ENCODE measurements at regions not wholly inside any gene's neighbourhood (a gene's known extent, or its start where the extent isn't known, plus 50 kb on each side); places are given as distances from the start of the nearest gene placed in this dataset.

DNA sequence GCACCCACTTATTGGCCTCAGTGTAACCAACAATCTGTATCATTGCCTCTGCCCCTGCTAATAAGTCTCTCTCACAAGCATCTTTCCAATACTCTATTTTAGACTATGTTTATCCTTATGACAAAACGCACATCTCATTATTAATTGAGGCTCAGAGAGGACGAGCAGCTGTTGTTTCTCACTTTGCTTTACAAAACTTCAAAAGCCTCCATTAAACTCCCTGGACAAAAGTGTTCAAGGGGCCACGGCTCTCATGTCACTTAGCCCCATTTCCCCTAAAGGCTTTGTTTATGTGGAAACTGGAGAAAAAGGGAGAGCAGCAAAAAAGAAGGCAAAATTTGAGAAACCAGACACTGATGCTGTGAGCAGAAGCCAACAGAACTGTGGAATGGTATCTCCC lies 180.0 kb upstream of the LNX1 start:
- no peak for DNase-seq (ENCODE audit: low spot score)

DNA sequence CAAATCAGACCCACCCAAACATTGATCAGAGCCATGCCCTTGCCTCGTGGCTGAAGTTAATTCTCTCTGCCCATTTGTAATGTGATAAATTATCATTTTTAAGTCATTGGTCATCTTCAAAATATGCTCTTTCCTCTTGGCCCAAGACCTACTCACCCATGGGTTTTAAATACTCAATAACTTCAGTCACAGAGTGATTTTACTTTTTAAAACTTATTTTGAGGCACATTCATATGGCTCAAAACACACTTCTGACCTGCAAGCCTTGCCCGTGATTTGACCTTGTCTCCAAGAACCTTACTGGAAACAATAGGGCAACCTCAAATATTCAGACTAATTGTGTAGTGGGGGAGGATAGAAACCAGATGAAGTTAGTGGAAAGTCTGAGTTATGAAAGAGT lies 176.2 kb upstream of the LNX1 start:
- DNase-seq (ENCODE audit: low spot score), result no peak

DNA sequence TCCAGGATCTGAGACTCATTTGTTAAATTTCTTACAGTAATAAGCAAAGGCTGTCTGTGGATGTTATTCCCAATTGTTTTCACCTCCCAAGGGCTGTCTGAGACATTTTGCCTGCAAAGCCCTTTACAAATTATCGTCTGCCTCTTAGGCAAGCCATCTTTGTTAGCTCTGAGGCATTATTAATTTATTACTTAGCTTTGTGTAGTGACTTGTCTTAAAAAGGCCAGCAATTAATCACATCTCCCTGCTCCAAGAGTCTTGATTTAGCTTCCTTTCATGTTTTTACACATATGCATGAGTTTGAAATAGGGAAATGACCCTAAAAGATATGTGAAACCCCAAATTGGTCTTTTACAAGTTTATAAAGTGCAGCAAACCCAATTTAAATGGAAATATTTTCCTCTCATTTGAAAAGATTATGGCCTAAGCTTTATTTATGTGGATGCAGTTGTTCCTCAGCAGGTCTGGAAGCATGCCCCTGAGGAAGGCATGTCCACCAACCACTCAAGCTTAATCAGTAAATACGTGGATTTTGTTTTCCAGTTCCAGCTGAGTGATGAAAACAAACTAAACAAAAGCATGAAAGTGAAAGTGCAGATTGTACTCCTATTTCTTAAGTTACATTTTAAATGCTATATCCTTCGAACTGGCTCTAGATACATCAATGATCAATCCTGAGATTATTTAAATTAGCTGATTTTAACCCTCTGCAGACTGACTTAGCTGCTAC lies 173.6 kb upstream of the LNX1 start:
- DNase-seq (ENCODE audit: low spot score), result no peak

DNA sequence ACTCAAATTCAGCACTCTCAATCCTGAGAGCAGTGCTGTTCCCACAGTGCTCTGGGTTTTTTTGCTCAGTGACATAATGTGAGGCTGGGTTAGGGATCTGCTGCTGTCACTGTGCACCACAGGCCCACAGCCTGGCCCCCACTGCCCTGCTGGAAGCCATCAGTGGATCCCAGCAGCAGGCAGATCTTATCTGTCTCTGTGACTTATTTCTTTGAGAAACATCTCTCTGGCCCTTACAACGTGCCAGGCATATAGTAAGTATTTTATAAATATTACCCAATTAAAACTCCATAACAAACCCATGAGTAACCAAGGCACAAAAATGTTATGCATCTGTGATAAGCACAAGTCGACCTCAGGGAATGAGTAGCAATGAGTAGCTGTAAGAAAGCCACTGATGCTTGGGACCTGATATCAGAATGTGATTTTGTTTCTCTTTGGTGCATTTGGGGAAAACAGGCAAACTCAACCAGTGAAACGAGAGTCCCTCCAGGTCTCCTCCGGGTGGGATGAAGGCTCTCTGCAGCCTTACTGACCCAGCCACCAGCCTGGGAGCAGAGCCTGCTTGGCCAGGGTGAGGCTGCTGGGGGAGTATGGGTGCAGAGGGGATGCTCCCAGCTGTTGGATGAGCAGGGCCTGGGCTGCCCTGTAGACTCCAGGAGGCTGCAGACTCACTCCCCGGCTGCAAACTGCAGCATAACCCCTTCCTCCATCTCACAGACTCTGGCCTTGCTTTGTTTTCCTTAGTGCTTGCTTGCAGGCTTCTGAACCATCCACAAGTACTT lies 172.7 kb upstream of the LNX1 start:
- no peak for DNase-seq (ENCODE audit: low spot score)

DNA sequence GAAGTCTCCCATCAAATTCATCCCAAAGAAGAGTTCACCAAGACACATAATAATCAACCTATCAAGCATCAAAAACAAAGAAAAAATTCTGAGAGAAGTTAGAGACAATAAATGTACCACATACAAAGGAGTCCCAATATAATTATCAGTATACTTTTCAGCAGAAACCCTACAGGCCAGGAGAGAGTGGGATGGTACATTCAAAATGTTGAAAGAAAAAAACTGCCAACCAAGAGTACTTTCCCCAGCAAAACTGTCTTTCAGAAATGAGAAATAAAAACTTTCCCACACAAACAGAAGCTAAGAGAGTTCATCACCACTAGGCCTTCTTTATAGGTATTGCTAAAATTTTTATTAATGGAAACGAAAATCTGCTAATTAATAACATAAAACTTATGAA lies 164.4 kb upstream of the LNX1 start:
- DNase-seq (ENCODE audit: low spot score), result no peak

DNA sequence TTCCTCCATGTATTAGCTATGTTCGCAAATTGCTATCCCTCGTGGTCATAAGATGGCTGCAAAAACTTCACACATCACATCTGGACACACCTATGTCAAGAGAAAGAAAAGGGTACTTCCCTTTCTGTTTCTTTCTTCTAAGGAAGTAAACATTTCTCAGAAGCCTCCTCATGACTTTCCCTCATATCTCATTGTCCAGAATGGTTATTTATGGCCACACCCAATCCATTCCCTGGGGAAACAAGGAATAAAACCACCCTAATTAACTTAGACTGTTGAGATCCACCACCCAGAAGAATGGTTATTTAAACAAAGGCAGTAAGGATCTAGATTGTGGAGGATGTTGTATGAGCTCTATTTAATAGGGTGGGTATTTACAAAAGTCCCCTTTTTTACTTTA lies 160.8 kb upstream of the LNX1 start:
- DNase-seq (ENCODE audit: low spot score), result no peak

DNA sequence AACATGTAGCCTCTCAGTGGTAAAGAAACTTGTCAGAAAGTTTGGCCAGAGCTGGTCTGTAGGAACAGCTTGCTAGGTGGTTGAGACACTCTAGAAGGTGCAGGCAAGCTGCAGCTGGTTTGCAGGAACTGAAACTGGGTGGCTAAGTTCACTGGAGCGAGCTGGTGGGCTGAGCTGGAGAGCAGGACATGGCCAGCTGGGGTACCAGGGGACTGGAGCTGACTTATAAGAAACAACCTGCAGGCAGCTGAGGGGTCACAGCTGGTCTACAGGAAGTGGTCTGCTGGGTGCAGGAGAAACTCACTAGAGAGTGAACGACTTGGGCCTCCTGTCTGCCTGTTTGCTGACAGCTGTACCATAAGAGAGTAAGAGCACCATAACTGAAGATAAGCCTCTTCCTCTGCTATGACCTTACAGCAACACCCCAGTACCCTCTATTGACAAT lies 157.1 kb upstream of the LNX1 start:
- DNase-seq (ENCODE audit: low spot score), result no peak

DNA sequence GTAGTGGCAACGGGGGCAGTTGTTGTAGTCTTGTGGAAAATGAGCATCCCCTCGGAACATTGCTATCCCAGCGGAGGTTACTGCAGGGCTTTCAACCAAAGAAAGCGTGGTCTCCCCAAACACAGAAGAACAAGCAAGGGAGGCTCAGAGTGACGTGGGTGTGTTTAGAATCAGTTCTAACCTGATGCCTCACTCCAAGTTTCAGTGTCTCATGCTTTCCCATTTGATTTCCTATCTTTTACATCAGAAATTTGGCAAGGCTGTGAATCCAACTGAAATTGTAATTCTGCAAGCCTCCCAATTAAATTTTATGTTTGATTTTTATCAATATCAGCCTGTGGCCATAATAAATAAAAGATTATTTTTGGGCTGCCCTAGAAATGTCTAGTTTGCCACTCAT lies 156.1 kb upstream of the LNX1 start:
- DNase-seq (ENCODE audit: low spot score), result no peak

DNA sequence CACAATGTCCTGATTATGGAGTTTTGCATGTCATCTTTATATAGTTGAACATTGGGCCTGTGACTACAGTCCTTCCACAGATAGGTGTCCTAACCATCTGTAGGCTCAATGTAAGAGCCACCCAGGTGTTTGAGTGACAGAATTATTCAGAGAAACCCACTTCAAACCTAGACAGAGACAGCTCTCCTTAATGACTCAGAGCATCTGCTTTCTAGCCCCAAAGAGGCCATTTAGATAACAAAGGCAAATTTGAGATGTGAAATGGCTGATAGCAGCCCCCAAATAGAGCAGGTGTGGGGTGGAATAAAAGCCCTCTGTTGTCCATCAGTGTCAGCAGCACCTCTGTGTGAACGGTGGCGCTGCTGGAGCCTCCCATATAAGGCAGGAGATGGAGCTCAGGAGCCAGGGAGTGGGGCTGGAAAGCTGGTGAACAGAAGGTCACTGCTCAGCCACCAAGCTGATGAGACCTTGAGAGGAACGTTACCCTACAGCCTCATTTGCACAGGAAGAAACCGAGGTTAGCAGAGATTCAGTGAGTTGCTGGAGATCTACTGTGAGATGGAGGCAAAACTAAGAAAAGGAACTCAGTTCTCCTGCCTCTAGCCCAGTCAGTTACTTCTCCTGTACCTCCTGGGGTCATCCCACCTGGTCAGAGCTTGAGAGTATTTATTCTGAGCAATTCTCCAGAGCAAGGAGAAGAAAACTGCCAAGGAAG lies 153.3 kb upstream of the LNX1 start:
- DNase-seq (ENCODE audit: low spot score), result no peak

DNA sequence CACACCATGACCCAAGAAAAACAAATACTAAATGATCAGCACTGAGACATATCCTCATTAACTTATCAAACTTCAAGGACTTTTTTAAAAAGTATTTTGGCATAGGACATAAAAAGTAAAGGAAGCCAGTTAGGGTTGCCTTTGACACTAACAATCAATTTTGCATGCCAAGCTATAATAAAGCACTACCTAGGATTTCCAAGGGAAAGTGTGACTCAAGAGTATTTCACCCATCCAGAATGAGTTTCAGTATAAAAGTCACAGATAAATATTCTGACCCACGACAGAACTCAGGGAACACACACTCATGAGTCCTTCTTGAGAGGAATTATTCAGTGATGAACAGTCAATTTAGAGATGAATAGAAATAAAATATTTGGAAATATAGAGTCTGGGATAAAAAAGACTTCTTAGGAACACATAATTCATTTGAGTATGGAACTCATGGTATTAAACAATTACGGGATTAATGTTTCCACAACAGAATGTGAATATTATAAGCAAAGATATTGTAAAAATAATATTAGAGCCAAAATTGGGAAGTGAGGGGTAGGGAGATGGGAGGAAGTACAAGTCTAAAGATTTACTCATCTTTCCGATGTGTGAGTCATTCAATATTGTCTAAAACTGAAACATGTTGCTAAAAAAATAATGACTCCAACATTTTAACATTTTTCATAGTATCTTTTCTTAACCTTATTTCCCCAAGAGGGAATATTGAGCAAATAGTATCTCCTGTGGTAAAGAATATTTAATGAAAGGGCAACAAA lies 143.5 kb upstream of the LNX1 start:
- DNase-seq (ENCODE audit: low spot score), result no peak

DNA sequence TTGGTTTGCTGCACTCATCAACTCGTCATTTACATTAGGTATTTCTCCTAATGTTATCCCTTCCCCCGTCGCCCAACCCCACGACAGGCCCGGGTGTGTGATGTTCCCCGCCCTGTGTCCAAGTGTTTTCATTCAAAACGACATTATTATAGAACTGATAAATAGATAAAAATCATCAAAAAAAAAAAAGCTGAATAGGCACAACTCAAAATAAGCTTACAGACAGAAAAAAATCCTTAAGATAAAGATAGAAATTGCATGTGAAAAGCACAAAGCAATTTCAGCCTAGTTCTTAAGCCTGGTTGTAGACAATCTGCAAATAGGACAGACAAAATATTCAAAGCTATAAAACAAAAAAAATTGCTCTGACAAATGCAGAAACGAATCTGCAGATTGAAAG lies 142.9 kb upstream of the LNX1 start:
- no peak for DNase-seq (ENCODE audit: low spot score)

DNA sequence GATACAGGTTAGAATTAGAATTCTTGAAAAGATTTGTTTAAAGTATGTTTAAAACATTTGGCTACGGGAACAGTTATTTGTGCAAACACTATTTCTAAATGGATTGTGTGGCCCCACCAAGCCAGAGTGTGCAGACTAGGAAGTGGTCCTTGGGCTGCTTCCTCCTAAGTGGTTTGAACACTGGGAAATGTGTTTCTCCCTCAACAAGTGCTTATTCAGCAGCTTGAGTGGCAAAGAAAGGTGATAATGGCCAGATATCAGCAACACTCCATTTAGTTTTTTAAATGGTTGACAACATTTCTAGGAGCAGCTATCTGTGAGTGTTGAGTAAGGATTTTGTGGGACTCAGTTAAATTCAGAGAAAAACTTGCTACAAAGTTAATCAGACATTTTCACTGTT lies 141.4 kb upstream of the LNX1 start:
- DNase-seq (ENCODE audit: low spot score), result no peak

DNA sequence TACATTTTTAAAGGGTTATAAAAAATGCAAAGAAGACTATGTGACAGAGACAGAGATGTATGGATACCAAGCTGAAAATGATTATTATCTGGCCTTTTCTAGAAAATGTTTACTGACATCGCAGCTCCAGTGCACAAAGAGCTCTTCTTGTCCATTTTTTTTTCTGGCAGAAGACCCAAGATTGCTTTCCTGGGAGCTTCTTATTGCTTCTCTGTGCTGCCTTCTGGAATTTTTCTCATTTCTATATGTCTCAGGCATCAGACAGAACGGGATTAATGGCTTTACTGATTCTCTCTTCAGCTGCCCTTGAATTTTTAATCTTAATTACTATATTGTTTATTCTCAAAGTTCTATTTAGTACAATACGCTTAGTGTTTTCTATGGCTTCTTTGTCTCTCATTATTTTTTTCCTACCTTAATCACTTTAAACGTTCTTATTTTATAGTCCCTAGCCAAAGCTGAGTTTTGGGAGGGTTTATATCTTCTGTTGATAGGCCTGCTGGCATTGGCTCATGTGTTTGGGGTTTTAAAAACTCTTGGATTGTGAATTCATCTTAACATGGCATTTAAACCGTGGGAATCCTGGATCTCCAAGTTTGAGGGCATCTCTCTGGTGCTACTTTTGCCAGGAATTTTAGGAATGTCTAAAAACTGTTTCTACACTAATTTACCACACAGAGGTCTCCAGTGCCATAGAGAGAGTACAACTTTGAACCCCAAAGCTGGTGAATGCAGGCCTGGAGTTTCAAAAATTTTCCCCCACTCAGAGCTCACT lies 138.9 kb upstream of the LNX1 start:
- no peak for DNase-seq (ENCODE audit: low spot score)

DNA sequence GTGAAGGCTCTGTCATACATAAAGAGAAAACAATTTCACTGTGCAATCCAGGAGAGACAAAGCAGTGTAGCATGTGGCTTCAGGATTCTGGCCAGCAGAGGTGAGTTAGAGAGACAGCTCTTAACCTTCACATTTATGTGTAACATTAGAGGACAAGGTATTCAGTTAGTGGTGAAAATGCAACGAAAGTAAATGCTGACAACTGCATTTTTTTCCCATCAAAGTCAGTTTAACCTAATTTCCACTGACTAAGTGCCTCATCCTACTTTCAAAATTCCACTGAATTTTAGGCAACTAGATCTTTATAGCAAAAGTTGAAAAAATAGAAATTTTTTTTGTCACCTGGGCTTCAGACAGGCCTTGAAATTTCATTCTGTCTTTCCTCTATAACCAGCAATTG lies 130.8 kb upstream of the LNX1 start:
- DNase-seq (ENCODE audit: low spot score), result no peak

DNA sequence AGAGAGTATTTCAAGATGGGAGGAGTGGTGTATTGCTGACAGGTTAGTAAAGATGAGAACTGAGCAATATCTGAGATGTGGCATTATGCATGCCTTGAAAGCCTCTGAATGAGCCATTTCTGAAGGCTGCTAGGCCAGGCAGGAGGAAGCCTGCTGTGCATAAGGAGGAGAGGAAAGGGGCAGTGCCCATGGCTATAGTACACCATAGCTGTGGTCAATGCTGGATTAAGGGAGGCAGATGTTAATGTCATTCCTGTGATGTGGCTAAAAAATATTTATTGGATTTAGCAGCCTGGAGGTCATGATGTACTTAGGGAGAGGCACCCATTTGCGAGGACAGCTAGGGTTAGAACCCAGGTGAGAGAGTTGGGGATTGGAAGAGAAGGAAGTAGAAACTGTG lies 130.0 kb upstream of the LNX1 start:
- no peak for DNase-seq (ENCODE audit: low spot score)

DNA sequence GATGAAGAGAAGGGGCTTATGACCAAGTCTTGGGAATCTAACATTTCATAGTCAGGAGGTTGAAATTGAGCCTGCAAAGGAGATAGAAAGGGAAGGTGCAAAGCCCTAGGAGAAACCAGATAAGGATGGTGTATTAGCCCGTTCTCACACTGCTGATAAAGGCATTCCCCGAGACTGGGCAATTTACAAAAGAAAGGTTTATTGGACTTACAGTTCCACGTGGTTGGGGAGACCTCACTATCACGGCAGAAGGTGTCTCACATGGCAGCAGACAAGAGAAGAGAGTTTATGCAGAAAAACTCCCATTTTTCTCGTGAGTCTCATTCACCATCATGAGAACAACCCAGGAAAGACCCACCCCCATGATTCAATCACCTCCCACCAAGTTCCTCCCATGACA lies 129.5 kb upstream of the LNX1 start:
- DNase-seq (ENCODE audit: low spot score), result no peak

DNA sequence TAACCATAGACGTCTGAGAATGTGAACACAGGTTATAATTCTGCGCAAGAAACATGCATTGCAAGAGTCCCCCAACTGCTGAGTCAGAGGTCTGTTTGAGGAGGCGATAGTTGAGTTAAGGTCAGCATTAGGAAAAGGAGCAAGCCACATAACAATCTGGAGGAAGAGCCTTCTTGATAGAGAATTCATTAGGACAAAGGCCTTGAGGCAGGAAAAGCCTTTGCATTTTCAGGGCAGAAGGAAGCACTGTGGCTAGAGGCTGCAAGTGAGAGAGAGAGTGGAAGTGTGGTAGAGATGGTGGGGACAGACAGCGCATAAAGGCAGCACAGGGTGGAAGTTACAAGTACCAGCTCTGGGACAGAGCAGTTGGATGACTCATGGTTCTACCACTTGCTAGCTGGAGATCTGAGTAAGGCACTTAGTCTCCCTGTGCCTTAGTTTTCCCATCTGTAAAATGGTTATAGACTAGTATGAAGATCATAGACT lies 125.8 kb upstream of the LNX1 start:
- no peak for DNase-seq (ENCODE audit: low spot score)

DNA sequence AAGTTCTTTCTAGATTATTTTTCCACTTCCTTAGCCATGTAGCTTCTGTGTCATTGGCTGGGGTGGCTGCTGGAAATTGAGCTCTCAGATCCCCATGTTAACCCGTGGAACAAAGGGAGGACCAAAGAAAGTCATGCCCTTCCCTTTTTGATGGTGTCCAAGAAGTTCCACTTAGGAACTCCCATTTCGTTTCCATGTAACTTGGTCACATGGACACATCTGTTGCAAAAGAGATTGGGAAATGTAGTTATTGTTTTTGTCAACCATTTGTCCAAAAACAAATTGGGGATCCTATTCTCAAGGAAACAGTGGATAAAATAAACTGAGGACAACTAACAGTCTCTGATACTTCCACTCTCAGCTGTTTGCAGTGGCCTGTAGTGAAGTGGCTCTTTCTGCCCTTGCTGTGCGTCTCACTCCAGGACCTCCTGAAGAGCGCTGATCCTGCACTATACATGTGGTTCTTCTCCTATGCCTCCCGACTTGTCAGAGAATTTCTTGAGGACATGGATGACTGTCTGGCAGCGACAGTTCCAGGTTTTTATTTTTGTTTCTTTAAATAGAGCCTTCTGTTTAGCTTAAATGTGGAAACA lies 125.3 kb upstream of the LNX1 start:
- DNase-seq (ENCODE audit: low spot score), result no peak

DNA sequence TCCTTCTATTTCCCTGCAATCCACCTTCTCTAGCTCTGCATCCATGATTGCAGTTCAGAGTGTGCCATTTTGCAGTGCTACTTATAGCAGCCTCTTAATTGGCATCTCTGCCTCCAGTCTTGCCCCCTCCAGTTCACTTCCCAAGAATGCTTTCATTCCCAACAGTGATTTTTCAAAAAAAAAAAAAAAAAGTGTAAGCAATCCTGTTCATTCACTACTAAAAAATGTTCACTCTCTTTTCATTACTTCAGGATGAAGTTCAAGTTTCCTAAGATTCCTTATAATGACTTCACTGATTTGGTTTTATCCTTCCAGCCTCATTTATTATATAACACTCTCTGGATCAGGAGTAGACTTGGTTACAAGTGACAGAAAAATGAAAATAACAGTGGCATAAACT lies 124.7 kb upstream of the LNX1 start:
- DNase-seq (ENCODE audit: low spot score), result no peak

DNA sequence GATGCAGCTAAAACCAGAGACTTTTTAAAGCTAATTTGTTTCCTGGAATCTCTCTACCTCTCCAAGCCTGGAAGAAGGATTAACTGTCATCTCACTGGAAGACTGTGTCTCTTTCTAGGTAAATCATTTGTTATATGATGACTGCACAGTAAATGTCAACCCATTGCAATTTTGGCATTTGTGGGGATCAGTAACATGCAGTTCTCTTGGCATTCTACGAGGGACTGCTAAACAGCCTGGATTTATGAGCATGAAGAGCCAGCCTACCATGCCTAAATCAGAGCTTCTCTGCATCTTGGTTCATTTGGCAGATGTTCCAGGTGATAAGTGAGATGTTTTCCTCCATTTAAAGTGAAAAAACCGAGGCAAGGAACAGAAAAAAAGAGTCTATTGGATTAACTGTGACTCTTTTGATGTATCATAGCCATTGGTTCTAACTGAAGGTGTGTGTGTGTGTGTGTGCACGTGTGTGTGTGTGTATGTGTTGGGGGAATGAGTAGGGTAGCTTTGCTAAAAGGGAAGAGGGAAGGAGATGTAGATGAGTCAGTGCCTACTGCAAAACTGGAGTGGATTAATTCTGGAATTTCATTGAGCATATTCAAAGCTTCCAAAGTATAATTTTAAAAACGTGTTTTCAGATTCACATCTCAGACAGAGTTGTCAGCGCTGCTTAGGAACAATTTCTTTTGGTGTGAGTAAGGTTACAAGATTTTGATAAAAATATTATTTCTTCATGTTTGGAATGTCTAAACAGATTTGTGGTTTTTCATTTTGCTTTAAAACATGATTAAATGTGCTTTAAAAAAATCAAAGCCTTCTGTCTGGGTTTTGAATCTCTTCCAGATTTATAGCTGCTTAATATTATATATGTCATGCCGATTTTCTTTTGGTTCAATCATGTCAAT lies 123.2 kb upstream of the LNX1 start:
- no peak for DNase-seq (ENCODE audit: low spot score)

All from putamen (tissue), 1 donor.